ENCODE measurements at regions not wholly inside any gene's neighbourhood (a gene's known extent, or its start where the extent isn't known, plus 50 kb on each side); places are given as distances from the start of the nearest gene placed in this dataset.

- SMC1A ChIA-PET (ENCODE audit: uncharacterized antibody, unreplicated experiment): interaction anchor here (0.5 kb wide), 1 partner anchor 85 kb away, joined by 6 read pairs; no protein-coding TSS in a partner anchor
- Histone ChIP-seq H3K9me3 (replicated peaks; ENCODE audit: control insufficient read depth, insufficient read depth, low read length) (no peaks in the 10 kb centered on the region), H3K79me2 (ENCODE audit: control insufficient read depth, insufficient read depth, low read length) (no peaks in the 10 kb centered on the region), H4K20me1 (ENCODE audit: control insufficient read depth, insufficient read depth) (no peaks in the 10 kb centered on the region), H3K9ac (ENCODE audit: control insufficient read depth, insufficient read depth, low read length) (no peak overlapping the region), H3K27ac (ENCODE audit: control insufficient read depth, insufficient read depth) (no peak overlapping the region), H3K4me2 (ENCODE audit: control insufficient read depth, insufficient read depth) (no peak overlapping the region), H3K27me3 (replicated peaks in 1 of 2; ENCODE audit: control insufficient read depth in 2 of 2, insufficient read depth in 2 of 2, low read length in 1 of 2) (peaks cover 0 to 5% of the 10 kb centered on the region in 2 experiments; a peak in 1 of 4 replicates), H3K4me3 (no peak overlapping the region), H3K36me3 (ENCODE audit: control insufficient read depth in 2 of 2, insufficient read depth in 2 of 2, low read length in 1 of 2) (no peaks in the 10 kb centered on the region), H2AFZ (ENCODE audit: control insufficient read depth, low read depth, low read length) (no peak overlapping the region), H3K4me1 (ENCODE audit: control insufficient read depth, insufficient read depth, low read length) (no peaks in the 10 kb centered on the region)
- POLR2A ChIA-PET: no interaction called here
- DNase-seq (ENCODE audit: low read depth, low spot score): no peak
- no peak for ATAC-seq
- CTCF ChIA-PET: interaction anchor here (1.1 kb wide), 1 partner anchor 9 kb away, joined by 3 read pairs; no protein-coding TSS in a partner anchor
- BruUV-seq (replicated peaks): no TSS peak
- intact Hi-C loops (cut with micrococcal nuclease; ENCODE audit: unreplicated experiment): no loop called here
- in situ Hi-C loops (cut with MboI): no loop called here
- TF ChIP-seq CHD1 (IDR thresholded peaks at IDR 0.05; ENCODE audit: low read depth, low read length) (no peak), ZNF592 (IDR thresholded peaks at IDR 0.05) (no peak), SRF (IDR thresholded peaks at IDR 0.05; ENCODE audit: low read depth in 2 of 2, low read length in 2 of 2) (no peak)
- RAD21 ChIA-PET (ENCODE audit: unreplicated experiment): interaction anchor here (0.6 kb wide), 1 partner anchor 11 kb away, joined by 4 read pairs; no protein-coding TSS in a partner anchor
- no peak for FAIRE-seq
- WGBS (ENCODE audit: insufficient coverage, insufficient replicate concordance, low lambda C conversion rate, missing lambda C conversion rate): 2% methylated on average over 6 of the region's 6 CpGs
These were observed 146.3 kb downstream of the ANXA2 start for GRCh38 chr15:60251300-60252070.

Measured in GM12878 (cell line).